HG03103 (cell line): ENCODE measurements at regions not wholly inside any gene's neighbourhood (a gene's known extent, or its start where the extent isn't known, plus 50 kb on each side); places are given as distances from the start of the nearest gene placed in this dataset.
"Not testable (repeated sequence)": the region's sequence is repeated elsewhere in the genome, so short reads cannot be mapped to it uniquely, and the experiment has no call there.

Experiments
- ATAC-seq: cut with Tn5 transposase; IDR thresholded peaks from one replicate; pipeline ENCODE4 v1.9.1; 2021; ENCODE audit warnings: low read depth; ENCODE audit not compliant: unreplicated experiment

GRCh38 chr18:54662986-54663385, 71.9 kb downstream of the DYNAP start:
- ATAC-seq, result no peak

- not testable (repeated sequence) for ATAC-seq
These were observed 78.7 kb downstream of the DYNAP start for GRCh38 chr18:54669701-54670100.

GRCh38 chr18:54671291-54671881, 80.3 kb downstream of the DYNAP start:
- no peak for ATAC-seq

- no peak for ATAC-seq
These were observed 81.1 kb downstream of the DYNAP start for GRCh38 chr18:54672109-54672508.

DNA sequence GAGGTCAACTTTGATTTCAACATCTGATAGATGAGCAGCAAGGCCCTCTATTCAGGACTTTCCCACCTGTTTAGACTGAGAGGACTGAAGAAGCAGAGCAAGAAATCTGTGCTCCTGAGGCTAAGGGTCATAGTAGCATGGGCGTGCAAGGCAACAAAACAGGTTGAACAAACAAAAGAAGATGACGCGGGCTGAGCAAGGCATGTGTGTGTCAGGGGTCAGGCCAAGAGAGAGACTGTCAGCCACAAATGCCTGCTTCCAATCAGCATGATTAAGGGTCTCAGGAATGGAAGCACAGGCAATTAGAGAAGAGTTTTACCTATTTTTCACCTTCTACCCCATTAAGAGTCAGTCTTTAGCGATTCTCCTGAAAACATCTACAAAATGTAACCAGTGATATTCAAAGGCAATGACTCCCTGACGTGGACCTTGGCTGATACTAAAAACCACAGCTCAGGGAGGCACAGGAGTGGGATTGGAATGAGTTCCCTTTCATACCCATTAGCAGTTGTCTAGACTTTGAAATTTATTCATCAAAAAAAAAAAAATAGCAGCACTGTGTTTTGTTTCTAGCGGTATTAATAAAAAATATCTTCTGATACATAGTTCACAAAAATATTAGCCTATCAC, 81.9 kb downstream of the DYNAP start:
- ATAC-seq, result no peak

GRCh38 chr18:54673936-54674335, 82.9 kb downstream of the DYNAP start:
- ATAC-seq, result no peak

GRCh38 chr18:54675076-54675475, 84.0 kb downstream of the DYNAP start:
- ATAC-seq, result no peak

DNA sequence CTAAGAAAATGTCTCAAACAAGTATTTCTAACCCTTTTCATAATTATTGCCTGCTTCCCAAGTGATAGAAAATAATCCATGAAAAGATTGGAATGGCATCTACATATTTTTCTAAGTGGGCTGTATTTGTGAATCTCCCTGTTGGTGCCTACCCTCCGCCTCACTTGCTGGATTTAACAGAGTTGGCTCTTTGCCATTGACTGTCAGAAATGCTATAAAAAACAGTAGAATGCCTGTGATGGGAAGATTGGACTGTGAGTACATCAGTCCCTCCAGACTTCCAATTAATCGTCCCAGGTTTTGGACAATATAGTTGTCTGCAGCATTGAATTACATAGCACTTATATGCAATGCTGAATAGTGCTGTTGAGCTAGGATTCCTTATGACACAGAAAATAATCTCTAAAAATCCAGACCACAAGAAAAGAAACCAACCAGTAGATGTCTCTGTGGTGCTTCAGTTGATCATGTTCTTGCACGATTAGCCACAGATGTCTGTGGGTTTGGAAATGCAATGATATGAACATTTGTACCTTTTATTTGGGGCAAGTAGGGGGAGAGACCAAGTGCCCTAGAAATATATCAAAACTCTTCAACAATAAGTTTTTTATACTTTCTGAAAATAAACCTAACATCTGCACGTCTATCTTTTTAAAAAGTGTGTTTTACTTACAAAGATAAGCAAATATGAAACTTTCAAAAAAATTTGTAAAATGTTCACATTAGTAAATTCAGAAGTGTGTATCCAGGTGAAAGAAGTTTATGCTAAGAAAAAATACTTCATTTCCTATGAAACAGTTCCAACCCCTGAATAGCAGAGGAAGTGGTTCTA, 88.5 kb downstream of the DYNAP start:
- peak; percentile 71 for ATAC-seq

GRCh38 chr18:54684784-54685183, 93.7 kb downstream of the DYNAP start:
- ATAC-seq, result no peak

GRCh38 chr18:54689319-54689718, 98.3 kb downstream of the DYNAP start:
- no peak for ATAC-seq

- no peak for ATAC-seq
These were observed 99.2 kb downstream of the DYNAP start for GRCh38 chr18:54690198-54690597.

DNA sequence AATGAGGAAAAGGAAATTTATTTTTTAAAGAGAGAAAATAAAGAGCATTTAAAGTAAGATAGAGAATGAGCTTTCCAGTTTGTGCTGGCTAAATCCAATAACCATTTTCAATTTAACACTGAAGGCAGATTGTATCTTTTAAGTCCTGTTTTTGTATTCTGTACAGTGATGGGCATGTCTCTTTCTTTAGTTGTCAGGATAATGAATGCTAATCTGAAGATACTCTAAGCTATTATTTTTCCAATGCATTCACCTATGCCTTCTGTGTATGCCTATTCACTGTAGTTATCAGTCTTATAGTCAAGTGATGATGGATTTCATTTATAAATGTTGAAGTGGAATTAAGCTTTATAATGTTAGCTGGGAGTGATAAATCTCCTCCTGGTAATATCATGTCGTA, 101.4 kb downstream of the DYNAP start:
- no peak for ATAC-seq

GRCh38 chr18:54696616-54697293, 105.7 kb downstream of the DYNAP start:
- no peak for ATAC-seq

DNA sequence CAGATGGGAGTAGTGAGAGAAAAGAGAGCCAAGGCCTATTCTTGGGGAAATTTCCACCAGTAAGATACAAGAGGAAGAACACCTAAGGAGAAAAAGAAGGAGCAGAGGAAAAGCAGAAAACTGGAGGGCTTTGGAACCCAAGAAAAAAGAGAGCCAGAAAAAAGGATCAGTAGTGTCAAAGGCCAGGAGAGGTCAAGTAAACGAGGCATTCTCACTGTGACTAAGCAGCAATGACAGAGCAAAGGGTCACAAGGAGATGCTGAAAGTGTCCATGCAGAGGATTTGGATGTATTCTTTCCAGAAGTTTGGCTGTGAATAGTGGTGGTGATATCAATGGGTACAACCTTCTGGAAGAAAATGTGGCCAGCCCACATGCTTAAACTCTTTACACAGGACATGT, 109.5 kb downstream of the DYNAP start:
- no peak for ATAC-seq

- ATAC-seq, result no peak
These were observed 111.6 kb downstream of the DYNAP start for GRCh38 chr18:54702686-54703085.

DNA sequence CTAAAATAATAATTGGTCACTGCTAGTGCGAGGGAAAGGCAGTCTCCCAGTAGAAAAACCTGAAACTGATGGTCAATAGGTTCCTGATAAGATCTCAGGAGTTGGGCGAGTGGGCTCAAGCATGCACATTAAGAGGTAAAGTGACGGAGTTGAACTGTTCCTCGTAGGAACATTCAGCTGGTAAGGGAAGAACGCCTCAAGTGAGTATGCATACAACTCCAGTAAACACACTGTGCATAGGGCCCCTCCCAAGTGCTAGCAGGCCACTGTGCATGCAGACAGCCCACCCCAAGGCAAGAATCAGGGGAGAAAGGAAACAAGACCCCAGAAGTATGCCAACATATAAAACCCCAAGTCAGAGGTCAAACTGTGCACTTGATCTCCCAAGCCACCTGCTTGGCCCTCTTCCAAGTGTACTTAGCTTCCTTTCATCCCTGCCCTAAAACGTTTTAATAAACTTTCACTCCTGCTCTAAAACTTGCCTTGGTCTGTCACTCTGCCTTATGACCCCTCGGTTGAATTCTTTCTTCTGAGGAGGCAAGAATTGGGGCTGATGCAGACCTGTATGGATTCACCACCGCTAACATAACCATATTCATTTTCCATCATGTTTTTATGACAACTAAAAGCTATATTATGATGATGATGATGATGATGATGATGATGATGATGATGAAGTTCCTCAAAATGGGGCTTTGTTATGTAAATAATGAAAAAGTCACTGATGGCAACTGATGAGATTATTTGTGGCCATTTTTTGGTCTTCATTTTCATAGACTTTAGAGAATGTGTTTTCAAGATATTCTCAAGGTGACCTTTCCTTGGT, 118.0 kb upstream of the RAB27B start:
- ATAC-seq, result no peak

- no peak for ATAC-seq
These were observed 117.4 kb upstream of the RAB27B start for GRCh38 chr18:54710900-54711281.

DNA sequence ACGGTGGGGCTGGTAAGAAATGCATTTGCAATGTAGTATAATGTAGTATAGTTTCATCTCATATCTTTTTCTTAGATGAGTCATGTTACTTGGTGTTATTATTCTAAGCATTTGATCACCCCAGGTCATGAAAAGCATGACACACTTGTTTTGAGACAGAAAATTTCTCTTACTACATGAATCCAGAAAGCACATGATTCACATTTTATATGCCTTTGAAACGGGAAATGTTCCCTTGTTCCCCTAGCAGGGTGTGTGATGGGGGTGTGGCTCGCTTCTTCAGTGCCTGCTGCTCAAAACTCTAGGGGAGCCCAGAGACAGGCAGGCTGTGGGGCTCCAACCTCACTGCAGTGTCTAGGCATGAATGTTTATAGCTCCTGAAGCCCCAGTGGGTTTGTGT, 116.0 kb upstream of the RAB27B start:
- no peak for ATAC-seq

DNA sequence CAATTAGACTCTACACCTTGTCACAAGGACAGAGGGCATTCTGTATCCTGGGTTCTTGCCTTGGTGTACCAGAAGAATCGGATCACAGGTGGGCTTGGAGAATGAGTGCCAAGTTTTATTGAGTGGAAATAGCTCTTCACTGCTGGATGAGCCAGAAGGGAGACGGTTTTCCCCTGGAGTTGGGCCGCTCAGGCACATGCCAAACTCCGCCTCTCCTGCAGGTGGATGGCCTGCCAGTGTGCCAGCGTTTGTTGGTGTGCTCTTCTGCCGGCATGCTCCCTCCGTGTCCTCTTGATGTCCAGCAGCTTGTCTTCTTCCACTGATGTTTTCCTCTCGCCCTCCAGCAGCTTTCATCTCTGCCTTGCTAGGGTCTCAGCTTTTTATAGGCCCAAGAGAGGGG, 115.5 kb upstream of the RAB27B start:
- no peak for ATAC-seq

- no peak for ATAC-seq
These were observed 114.9 kb upstream of the RAB27B start for GRCh38 chr18:54713386-54713785.
